HG03520 (cell line): ENCODE measurements at regions not wholly inside any gene's neighbourhood (a gene's known extent, or its start where the extent isn't known, plus 50 kb on each side); places are given as distances from the start of the nearest gene placed in this dataset.

Source experiments
- ATAC-seq: cut with Tn5 transposase; IDR thresholded peaks from one replicate; pipeline ENCODE4 v1.9.1; 2021; ENCODE audit warnings: mild to moderate bottlenecking, moderate library complexity; ENCODE audit not compliant: unreplicated experiment

- ATAC-seq, result no peak
Observed at GRCh38 chr6:40726853-40727252, 139.7 kb upstream of the LRFN2 start.

GRCh38 chr6:40725390-40725789 is 138.2 kb upstream of the LRFN2 start:
- ATAC-seq, result no peak

GRCh38 chr6:40724886-40725285 is 137.7 kb upstream of the LRFN2 start:
- no peak for ATAC-seq

- no peak for ATAC-seq
Observed at GRCh38 chr6:40723967-40724366, 136.8 kb upstream of the LRFN2 start.

- ATAC-seq, result no peak
Observed at GRCh38 chr6:40722553-40723258, 135.5 kb upstream of the LRFN2 start.

DNA sequence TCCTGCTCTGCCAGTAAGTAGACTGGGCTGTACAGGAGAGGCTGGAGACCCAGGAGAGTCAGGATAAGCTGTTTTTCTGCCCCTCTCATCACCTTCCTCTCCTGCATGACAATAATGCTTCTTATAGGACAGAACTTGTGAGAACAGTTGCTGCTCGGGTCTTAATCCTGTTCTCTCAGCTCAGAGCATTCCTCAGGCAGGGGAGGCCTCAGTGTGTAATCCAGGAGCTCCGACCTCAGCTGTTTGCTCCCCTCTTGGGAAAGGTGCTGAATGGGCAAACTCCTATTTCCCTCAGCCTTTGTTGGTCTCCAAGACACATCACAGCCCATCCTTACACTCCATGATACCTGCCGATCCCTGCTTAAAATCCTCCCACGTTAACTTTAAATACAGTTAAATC is 134.9 kb upstream of the LRFN2 start:
- no peak for ATAC-seq

DNA sequence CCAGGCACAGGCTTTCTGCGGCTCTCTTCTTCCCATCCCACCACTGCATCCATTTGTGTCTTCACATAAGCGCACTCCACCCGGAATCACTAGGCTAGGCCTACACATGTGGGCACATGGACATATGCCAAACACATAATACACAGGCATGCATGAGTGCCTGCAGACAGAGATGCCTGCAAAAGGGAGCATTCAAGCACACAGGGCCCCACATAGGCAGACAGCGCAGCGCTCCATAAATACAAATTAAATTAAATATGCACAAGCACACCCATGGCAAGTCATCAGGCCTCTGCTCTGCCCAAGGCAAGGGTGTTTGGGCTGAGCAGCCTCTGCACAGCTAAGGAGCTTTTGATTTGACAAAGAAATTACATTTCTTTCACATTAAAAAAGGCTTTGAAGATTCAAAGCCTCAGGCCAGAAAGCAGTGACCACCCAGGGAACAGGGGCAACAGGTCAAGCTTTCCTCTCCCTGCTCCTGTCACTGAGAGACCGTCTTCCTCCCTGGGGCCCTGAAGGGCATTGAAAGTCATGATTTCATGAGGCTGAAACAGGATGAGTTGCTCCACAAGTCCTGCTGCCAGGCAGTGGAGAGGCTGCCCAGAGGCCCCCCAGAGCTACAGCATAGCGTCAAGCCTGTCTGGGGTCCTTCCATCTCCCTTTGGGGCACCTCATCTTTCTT is 134.2 kb upstream of the LRFN2 start:
- ATAC-seq, result no peak

- ATAC-seq, result no peak
Observed at GRCh38 chr6:40720375-40720748, 133.2 kb upstream of the LRFN2 start.

DNA sequence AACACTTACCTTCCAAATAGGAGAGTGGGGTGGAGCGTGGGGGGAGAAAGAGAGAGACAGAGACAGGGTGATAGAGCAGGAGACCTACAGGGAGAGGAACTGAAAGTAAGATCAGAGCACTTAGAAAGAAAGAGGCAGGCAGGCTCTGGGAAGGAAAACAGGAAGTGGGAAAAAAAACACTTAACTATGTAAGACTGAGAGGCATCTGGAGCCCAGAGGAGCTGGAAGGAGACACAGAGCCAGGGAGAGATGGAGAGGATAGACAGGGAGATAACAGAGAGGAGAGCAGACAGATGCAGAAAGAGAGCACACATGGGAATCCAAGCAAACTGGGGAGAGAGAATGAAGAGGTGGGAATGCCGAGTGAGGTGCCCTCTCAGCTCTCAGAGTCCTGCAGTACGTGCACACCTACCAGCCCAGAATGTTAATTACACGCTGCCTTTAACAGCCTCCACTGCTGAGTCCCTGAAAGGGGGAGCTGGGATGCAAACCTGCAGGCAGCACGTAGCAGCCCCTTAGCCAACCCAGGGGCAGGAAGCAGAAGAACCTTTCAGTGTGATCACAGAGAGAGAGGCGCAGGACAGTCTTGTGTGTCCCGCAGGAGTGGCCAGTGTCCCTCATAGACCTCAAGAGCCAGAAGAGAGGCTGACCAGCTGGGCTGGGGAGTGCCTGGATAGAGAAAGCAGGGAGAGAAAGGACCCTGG is 132.7 kb upstream of the LRFN2 start:
- no peak for ATAC-seq

DNA sequence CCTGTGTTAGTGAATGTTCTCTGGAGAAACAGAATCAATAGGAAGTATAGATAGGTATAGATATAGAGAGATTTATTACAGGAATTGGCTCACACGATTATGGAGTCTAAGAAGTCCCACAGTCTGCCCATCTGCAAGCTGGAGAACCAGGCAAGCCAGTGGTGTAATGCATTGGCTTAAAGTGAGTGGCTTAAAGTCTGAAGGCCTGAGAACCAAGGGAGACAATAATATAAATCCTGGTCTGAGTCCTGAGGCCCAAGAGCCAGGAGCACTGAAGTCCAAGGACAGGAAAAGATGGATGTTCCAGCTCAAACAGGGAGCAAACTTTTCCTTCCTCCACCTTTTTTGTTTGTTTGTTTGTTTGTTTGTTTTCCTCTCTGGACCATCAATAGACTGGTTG is 131.2 kb upstream of the LRFN2 start:
- ATAC-seq, result no peak

DNA sequence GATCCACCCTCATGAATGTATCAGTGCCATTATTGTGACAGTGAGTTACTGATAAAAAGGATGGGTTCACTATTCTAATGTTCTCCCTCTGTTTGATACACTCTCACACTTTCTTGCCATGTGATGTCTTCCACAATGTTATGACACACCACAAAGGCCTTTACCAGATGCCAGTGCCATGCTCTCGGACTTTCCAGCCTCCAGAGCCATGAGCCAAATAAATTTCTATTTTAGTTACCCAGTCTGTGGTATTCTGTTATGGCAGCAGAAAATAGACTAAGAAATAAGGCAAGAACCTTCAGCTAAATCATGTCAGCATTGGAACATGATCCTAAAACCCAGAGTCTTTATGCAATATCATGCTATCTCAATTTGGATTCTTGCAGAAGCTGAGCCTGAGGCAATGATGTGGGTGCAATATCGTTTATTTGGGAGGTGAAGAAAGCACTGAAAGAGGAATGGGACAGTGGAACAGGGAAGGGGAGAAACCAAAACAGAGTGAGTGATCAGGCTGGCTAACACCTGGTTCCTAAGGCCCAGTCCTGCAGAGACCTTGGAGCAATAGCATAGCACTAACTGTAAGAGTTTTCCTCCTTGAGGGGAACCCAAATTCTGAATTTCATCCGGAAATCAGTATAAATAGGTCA is 130.4 kb upstream of the LRFN2 start:
- ATAC-seq, result no peak

DNA sequence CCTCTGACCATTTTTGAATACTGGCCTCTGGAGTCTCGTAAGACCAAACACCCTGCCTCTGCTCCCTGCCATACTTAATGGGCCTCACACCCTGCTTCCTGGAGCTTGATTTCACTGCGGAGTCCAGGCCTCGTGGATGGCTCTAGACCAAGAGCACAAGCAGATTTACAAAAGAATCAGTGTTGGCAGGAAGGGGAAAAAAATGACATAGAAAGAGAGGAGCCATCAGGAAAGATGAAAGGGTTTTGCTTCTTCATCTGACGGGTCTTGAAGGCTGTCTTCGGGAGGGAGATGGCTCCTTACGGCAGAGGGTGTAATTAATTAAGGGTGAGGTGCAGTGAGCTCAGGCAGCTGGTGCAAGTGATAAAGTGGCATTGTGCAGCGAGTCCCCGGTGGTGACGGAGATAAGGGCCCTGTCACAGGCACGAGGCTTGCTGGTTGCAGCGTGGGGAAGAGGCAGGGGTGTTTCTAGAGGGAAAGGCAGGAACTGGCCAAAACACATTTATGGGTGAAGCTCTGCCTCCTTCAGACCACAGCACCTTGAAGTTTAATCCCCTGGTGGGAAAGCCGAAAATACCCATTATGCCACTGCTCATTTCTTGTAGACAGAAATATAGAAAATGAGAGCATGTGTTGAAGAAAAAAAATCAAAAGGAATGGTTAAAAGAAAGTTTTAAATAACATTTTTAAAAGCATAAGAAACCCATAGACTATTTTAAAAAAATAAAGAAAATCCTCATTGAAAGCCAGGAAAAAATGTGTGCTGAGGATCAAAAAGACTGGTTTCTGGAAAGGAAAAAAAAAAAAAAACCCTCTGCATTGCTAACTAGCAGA is 128.6 kb upstream of the LRFN2 start:
- ATAC-seq, result no peak

GRCh38 chr6:40714576-40715564 is 127.7 kb upstream of the LRFN2 start:
- ATAC-seq, result no peak

DNA sequence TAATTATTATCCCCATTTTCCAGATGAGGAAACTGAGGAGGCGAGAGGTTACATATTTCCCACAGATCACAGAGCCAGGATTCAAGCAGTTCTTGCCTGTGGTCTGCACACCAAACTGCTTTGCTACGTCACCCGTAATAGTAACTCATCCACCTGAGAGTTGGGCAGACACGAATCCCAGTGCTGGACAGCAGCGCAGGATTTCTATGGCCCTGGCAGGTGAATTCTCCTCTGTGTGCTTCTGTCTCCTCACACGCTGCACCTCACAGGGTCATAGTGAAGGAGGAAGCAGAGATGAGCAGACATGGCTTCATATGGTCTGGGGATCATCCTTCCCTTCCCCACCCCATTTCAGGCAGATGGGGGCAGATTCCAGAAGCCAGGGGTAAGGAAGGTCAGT is 127.0 kb upstream of the LRFN2 start:
- no peak for ATAC-seq

GRCh38 chr6:40713002-40713719 is 126.0 kb upstream of the LRFN2 start:
- ATAC-seq, result no peak

- no peak for ATAC-seq
Observed at GRCh38 chr6:40710626-40711330, 123.6 kb upstream of the LRFN2 start.

DNA sequence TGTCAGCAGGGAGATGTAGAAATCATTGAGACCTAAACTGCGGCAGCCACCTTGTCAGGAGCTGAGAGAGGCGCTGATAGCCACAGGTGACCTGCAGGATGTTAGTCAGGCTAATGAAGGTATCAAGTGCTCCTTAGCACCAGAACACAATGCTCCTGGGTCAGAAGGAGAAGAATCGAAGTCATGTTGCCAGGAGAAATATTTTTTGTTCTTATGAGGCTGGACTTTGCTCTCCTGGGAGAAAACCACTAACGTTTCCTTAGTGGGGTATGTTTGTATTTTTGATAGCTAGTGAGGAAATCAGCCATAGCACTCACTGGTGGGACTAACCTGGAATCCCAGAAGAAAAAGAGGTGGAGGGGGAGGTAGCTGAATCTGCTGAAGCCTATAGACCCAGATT is 120.9 kb upstream of the LRFN2 start:
- ATAC-seq, result no peak

- no peak for ATAC-seq
Observed at GRCh38 chr6:40706178-40706577, 119.0 kb upstream of the LRFN2 start.
